PFSK-1 (cell line): ENCODE measurements at regions not wholly inside any gene's neighbourhood (a gene's known extent, or its start where the extent isn't known, plus 50 kb on each side); places are given as distances from the start of the nearest gene placed in this dataset.

Experiments
- FOXP2 ChIP-seq: optimal IDR thresholded peaks from 2 replicates; pipeline ENCODE3; 2011; ENCODE audit warnings: borderline replicate concordance, control low read depth, inconsistent platforms; ENCODE audit not compliant: insufficient read depth; ENCODE audit errors: extremely low read length, extremely low read depth
- POLR2AphosphoS5 ChIP-seq: IDR thresholded peaks from 2 replicates; pipeline ENCODE4 v1.6.1; 2012; ENCODE audit warnings: low read depth, mild to moderate bottlenecking, control low read depth, low read length, moderate library complexity
- REST ChIP-seq, 2 experiments: IDR thresholded peaks; 2 replicates each; pipeline versions ENCODE4 v1.6.1 to v1.8.0; 2011 to 2012; ENCODE audit warnings: low read depth in 2 of 2, low read length in 2 of 2, control low read depth in 1 of 2, inconsistent platforms in 1 of 2, mild to moderate bottlenecking in 1 of 2, moderate library complexity in 1 of 2; ENCODE audit not compliant: insufficient read depth in 1 of 2
- SIN3A ChIP-seq: IDR thresholded peaks from 2 replicates; pipeline ENCODE4 v1.6.1; 2012; ENCODE audit warnings: mild to moderate bottlenecking, low read length, moderate library complexity, borderline replicate concordance; ENCODE audit not compliant: insufficient read depth
- TAF1 ChIP-seq: IDR thresholded peaks from 2 replicates; pipeline ENCODE4 v1.6.1; 2012; ENCODE audit warnings: low read length, control low read depth, borderline replicate concordance; ENCODE audit not compliant: insufficient read depth

GRCh38 chr7:35988105-35988504 lies 164.9 kb upstream of the EEPD1 start:
- TF ChIP-seq TAF1 (no peak), POLR2AphosphoS5 (no peak), SIN3A (no peak), REST (IDR thresholded peaks at IDR 0.05; ENCODE audit: insufficient read depth in 1 of 2, low read depth in 2 of 2, low read length in 2 of 2) (no peak), FOXP2 (no peak)
